Islet precursor cell (in vitro differentiated cells): ENCODE measurements at regions not wholly inside any gene's neighbourhood (a gene's known extent, or its start where the extent isn't known, plus 50 kb on each side); places are given as distances from the start of the nearest gene placed in this dataset.

Experiments
- DNase-seq: peaks from one replicate; pipeline ENCODE4 v3.0.0-alpha.2; 2018

- DNase-seq: no peak
These were observed 562.8 kb upstream of the RIOK2 start for GRCh38 chr5:97745817-97746216.

- DNase-seq: no peak
These were observed 567.5 kb upstream of the RIOK2 start for GRCh38 chr5:97750576-97750975.

- DNase-seq: no peak
These were observed 568.5 kb upstream of the RIOK2 start for GRCh38 chr5:97751540-97751939.

- DNase-seq: no peak
These were observed 569.8 kb upstream of the RIOK2 start for GRCh38 chr5:97752871-97753270.

- no peak for DNase-seq
These were observed 579.4 kb upstream of the RIOK2 start for GRCh38 chr5:97762483-97762882.

GRCh38 chr5:97764700-97765099, 581.7 kb upstream of the RIOK2 start:
- DNase-seq: no peak

- DNase-seq: no peak
These were observed 595.4 kb upstream of the RIOK2 start for GRCh38 chr5:97778451-97778850.

- DNase-seq: no peak
These were observed 605.3 kb upstream of the RIOK2 start for GRCh38 chr5:97788369-97788768.

- no peak for DNase-seq
These were observed 615.0 kb upstream of the RIOK2 start for GRCh38 chr5:97797994-97798451.

GRCh38 chr5:97801461-97801860, 618.4 kb upstream of the RIOK2 start:
- no peak for DNase-seq

- no peak for DNase-seq
These were observed 637.1 kb upstream of the RIOK2 start for GRCh38 chr5:97820138-97820537.

GRCh38 chr5:97832645-97833296, 649.7 kb upstream of the RIOK2 start:
- no peak for DNase-seq

GRCh38 chr5:97834561-97834960, 651.5 kb upstream of the RIOK2 start:
- DNase-seq: no peak

GRCh38 chr5:97835112-97835511, 652.1 kb upstream of the RIOK2 start:
- DNase-seq: no peak

- DNase-seq: no peak
These were observed 653.8 kb upstream of the RIOK2 start for GRCh38 chr5:97836816-97837215.

- no peak for DNase-seq
These were observed 655.2 kb upstream of the RIOK2 start for GRCh38 chr5:97838214-97838613.

- no peak for DNase-seq
These were observed 656.5 kb upstream of the RIOK2 start for GRCh38 chr5:97839341-97840086.

- no peak for DNase-seq
These were observed 657.6 kb upstream of the RIOK2 start for GRCh38 chr5:97840643-97841042.

GRCh38 chr5:97842687-97843086, 659.6 kb upstream of the RIOK2 start:
- DNase-seq: no peak

GRCh38 chr5:97844797-97845196, 661.8 kb upstream of the RIOK2 start:
- peak; percentile 67 for DNase-seq

- DNase-seq: no peak
These were observed 663.6 kb upstream of the RIOK2 start for GRCh38 chr5:97846643-97847042.

- no peak for DNase-seq
These were observed 665.0 kb upstream of the RIOK2 start for GRCh38 chr5:97847920-97848631.

- no peak for DNase-seq
These were observed 668.0 kb upstream of the RIOK2 start for GRCh38 chr5:97851036-97851435.
